Kidney (tissue), 13 donors: ENCODE measurements at regions not wholly inside any gene's neighbourhood (a gene's known extent, or its start where the extent isn't known, plus 50 kb on each side); places are given as distances from the start of the nearest gene placed in this dataset.
A peak's percentile ranks its signal among the peaks of the same experiment; 100 is the strongest.

Experiments used
- DNase-seq, 5 donors: peaks; one replicate each; pipeline ENCODE4 v3.0.0-alpha.2; 2013 to 2020
- FAIRE-seq: peaks from 2 replicates; lab custom pipeline; 2012; peaks lifted over from hg19 to GRCh38; lab: Jason Lieb, UNC
- H3K27ac ChIP-seq, 2 donors: one replicate each; pipeline ENCODE4 v1.7.0; 2013; ENCODE audit warnings: low read depth in 2 of 2, low read length in 2 of 2, inconsistent platforms in 1 of 2
- H3K27me3 ChIP-seq: one replicate; pipeline ENCODE4 v1.7.1; 2013; ENCODE audit warnings: low read length, inconsistent platforms; ENCODE audit not compliant: control insufficient read depth, insufficient read depth
- H3K36me3 ChIP-seq, 3 donors: one replicate each; pipeline versions ENCODE4 v1.7.0 to v1.7.1; 2013; ENCODE audit warnings: low read length in 3 of 3, control low read depth in 1 of 3, inconsistent platforms in 1 of 3; ENCODE audit not compliant: insufficient read depth in 3 of 3, control insufficient read depth in 2 of 3
- H3K4me1 ChIP-seq, 3 donors: one replicate each; pipeline versions ENCODE4 v1.7.0 to v1.7.1; 2013; ENCODE audit warnings: low read length in 3 of 3, inconsistent platforms in 1 of 3, low read depth in 1 of 3; ENCODE audit not compliant: control insufficient read depth in 2 of 3, insufficient read depth in 2 of 3
- H3K4me3 ChIP-seq, 3 donors: one replicate each; pipeline versions ENCODE4 v1.7.0 to v1.8.1; 2013; ENCODE audit warnings: low read length in 3 of 3, control low read depth in 1 of 3, inconsistent platforms in 1 of 3
- H3K9ac ChIP-seq, 3 donors: one replicate each; pipeline versions ENCODE4 v1.7.0 to v1.7.1; 2013; ENCODE audit warnings: low read length in 3 of 3, control low read depth in 1 of 3, inconsistent platforms in 1 of 3
- H3K9me3 ChIP-seq, 3 donors: one replicate each; pipeline versions ENCODE4 v1.7.0 to v1.7.1; 2013; ENCODE audit warnings: low read length in 3 of 3, control low read depth in 1 of 3, inconsistent platforms in 1 of 3; ENCODE audit not compliant: control insufficient read depth in 2 of 3, insufficient read depth in 1 of 3
- intact Hi-C: fragments of 100-400 bp; cut with DNase I; formaldehyde crosslinking; loops from one replicate; pipeline ENCODE4 v1.11.1; 2022
- TF ChIP-seq, protein P1 (sequence below): IDR thresholded peaks from 3 replicates; pipeline ENCODE4 v1.5.1; 2012; ENCODE audit warnings: mild to moderate bottlenecking, moderate library complexity, borderline replicate concordance; ENCODE audit not compliant: insufficient read depth; ENCODE audit errors: extremely low read depth
- donor health status: control.
- donor health status: control.
- donor health status: control.
- donor health status: control.
- donor health status: control.
- donor health status: DM: yes; HTN: yes; CAD: no.
- donor health status: Normal renal cell carcinoma (clear cell type).

DNA sequence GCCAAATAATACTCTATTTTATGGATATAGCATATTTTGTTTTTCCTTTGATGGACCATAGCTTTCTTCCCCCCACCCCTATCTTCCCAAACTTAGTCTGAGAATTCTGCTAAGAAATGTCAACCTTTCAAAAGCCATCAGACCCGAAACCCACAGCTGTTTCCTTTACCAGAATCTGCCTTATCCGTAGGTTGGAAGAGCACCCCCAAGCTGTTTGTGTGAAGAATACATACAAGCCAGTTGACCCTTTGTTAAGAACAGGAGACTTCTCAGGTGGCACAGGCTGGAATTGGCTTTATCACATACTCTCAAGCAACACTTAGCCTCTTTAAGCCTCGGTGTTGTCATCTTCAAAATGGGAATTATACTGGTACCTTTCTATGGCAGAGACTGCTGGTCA, 135.1 kb downstream of the ACTR3 start:
- Histone ChIP-seq H3K27me3 (no peaks in the 10 kb centered on the region), H3K9ac (no peak overlapping the region), H3K4me1 (no peaks in the 10 kb centered on the region), H3K9me3 (peaks cover 0 to 3% (median 0%) of the 10 kb centered on the region in 3 donors), H3K4me3 (no peak overlapping the region), H3K27ac (no peak overlapping the region), H3K36me3 (no peaks in the 10 kb centered on the region)
- TF ChIP-seq, protein P1, sequence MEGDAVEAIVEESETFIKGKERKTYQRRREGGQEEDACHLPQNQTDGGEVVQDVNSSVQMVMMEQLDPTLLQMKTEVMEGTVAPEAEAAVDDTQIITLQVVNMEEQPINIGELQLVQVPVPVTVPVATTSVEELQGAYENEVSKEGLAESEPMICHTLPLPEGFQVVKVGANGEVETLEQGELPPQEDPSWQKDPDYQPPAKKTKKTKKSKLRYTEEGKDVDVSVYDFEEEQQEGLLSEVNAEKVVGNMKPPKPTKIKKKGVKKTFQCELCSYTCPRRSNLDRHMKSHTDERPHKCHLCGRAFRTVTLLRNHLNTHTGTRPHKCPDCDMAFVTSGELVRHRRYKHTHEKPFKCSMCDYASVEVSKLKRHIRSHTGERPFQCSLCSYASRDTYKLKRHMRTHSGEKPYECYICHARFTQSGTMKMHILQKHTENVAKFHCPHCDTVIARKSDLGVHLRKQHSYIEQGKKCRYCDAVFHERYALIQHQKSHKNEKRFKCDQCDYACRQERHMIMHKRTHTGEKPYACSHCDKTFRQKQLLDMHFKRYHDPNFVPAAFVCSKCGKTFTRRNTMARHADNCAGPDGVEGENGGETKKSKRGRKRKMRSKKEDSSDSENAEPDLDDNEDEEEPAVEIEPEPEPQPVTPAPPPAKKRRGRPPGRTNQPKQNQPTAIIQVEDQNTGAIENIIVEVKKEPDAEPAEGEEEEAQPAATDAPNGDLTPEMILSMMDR: no peak
- DNase-seq: no peak
- intact Hi-C loops: no loop called here
- FAIRE-seq: no peak

DNA sequence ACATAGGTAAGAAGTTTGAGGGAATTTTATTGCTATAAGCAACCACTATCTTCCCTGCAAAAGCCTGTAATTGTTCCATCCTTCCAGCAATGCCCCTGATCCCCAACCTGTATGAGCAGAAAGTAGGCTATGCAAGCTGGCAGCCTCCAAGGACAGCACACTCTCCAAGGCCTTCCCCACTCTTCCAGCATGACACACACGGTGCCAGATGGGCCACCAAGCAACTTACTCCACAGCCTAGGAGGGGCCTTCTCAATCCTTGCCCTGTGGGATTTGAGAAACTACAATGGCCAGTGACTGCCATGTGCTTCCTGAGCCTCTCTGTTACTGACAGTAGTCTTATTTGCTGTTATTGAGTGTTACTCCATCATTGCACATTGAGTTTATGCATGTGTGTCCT, 137.5 kb downstream of the ACTR3 start:
- H3K27ac ChIP-seq: no peak overlapping the region
- TF ChIP-seq, protein P1: no peak
- H3K4me3 ChIP-seq: no peak overlapping the region
- DNase-seq (no peak), FAIRE-seq (no peak)
- intact Hi-C loops: no loop called here
- H3K36me3 ChIP-seq: no peaks in the 10 kb centered on the region
- no peaks in the 10 kb centered on the region for H3K4me1 ChIP-seq
- no peaks in the 10 kb centered on the region for H3K27me3 ChIP-seq
- no peak overlapping the region for H3K9ac ChIP-seq
- peaks cover 0 to 3% (median 0%) of the 10 kb centered on the region in 3 donors for H3K9me3 ChIP-seq

DNA sequence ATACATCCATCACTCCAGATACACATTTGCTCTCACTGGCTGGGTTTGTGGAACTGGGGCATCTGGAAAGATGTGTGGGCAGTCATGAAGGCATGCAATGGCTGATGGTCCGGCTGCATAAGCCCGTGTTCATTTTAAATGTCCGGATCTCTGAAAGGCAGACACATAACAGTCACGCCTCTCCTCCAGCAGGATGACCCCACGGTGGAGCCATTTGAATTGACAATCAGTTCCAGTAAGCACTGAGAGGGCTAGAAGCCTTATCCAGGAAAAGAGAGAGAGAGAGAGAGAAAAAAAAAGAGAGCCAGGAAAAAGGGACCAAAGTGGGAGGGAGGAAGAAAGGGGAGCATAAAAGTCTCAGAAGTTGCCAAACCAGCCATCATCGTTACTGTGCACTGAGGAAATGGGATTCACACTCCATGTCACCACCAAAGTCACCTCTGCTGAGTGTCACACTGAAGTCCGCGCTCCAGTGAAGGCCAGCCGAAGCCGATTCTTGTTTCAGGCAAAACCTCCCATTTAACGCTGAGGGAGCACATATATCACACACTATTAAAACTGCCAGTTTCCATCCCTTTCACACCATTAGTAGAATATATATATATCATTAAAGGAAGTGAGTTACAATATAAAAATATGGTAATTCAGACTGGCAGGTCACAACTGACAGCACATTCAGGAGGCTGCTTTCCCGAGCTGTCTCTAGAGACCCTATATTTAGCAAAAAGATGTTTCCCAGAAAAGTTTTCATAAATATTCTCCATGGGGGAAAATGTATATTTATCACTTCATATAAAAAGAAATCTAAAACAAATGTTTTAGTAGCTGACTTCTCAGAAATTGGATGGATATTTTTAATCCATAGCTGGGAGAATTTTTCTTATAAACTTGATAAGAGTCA, 142.0 kb downstream of the ACTR3 start:
- H3K27ac ChIP-seq: no peak overlapping the region
- no peak overlapping the region for H3K9ac ChIP-seq
- no peaks in the 10 kb centered on the region for H3K4me1 ChIP-seq
- intact Hi-C loops: no loop called here
- no peak overlapping the region for H3K4me3 ChIP-seq
- H3K27me3 ChIP-seq: no peaks in the 10 kb centered on the region
- TF ChIP-seq, protein P1: no peak
- H3K36me3 ChIP-seq: no peaks in the 10 kb centered on the region
- peak in 2 of 5 donors; percentile 22 to 29 for DNase-seq
- peaks cover 0 to 3% (median 0%) of the 10 kb centered on the region in 3 donors for H3K9me3 ChIP-seq
- no peak for FAIRE-seq
